ENCODE measurements at regions not wholly inside any gene's neighbourhood (a gene's known extent, or its start where the extent isn't known, plus 50 kb on each side); places are given as distances from the start of the nearest gene placed in this dataset.

- TF ChIP-seq YY1 (IDR thresholded peaks at IDR 0.05; ENCODE audit: low read depth) (no peak), IRF3 (IDR thresholded peaks at IDR 0.05; ENCODE audit: low read depth, low read length) (no peak), RFX5 (IDR thresholded peaks at IDR 0.05; ENCODE audit: low read length) (no peak), POLR2AphosphoS5 (IDR thresholded peaks at IDR 0.05; ENCODE audit: low read depth, low read length) (no peak), ELF1 (IDR thresholded peaks at IDR 0.05) (no peak), PBX3 (IDR thresholded peaks at IDR 0.05) (no peak), MEF2A (IDR thresholded peaks at IDR 0.05; ENCODE audit: borderline replicate concordance, low read depth) (no peak), JUND (IDR thresholded peaks at IDR 0.05) (no peak)
Observed at GRCh38 chr2:188751816-188752215, 222.4 kb upstream of the COL3A1 start (continued).

- TF ChIP-seq ELF1 (IDR thresholded peaks at IDR 0.05) = no peak
- no peak for TF ChIP-seq CTCF (IDR thresholded peaks at IDR 0.05)
- TF ChIP-seq, protein P1, sequence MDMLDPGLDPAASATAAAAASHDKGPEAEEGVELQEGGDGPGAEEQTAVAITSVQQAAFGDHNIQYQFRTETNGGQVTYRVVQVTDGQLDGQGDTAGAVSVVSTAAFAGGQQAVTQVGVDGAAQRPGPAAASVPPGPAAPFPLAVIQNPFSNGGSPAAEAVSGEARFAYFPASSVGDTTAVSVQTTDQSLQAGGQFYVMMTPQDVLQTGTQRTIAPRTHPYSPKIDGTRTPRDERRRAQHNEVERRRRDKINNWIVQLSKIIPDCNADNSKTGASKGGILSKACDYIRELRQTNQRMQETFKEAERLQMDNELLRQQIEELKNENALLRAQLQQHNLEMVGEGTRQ (IDR thresholded peaks at IDR 0.05; ENCODE audit: borderline replicate concordance, low read depth, low read length) = no peak
- no peak for TF ChIP-seq GATA2 (CRISPR knock-in tag; IDR thresholded peaks at IDR 0.05)
- TF ChIP-seq RAD21 (IDR thresholded peaks at IDR 0.05; ENCODE audit: low read length) = no peak
- CTCF ChIA-PET = no interaction called here
- H3K9me3 ChIP-seq = peaks cover 14% of the 10 kb centered on the region
- H3K79me2 ChIP-seq (ENCODE audit: insufficient read depth) = no peaks in the 10 kb centered on the region
- H3F3A ChIP-seq (replicated peaks; ENCODE audit: insufficient read depth) = peaks cover 3% of the 10 kb centered on the region
- no peak overlapping the region for H2AFZ ChIP-seq (ENCODE audit: low read depth)
- no peak overlapping the region for H3K4me3 ChIP-seq (ENCODE audit: low read depth in 2 of 2, low read length in 1 of 2)
- no peaks in the 10 kb centered on the region for H3K9me2 ChIP-seq
- no peak overlapping the region for H3K9ac ChIP-seq
- no peaks in the 10 kb centered on the region for H3K36me3 ChIP-seq (replicated peaks in 1 of 2; ENCODE audit: control insufficient read depth in 1 of 2, insufficient read depth in 2 of 2, low read length in 1 of 2)
- no peak overlapping the region for H3K4me2 ChIP-seq
- no peak overlapping the region for H3K27ac ChIP-seq (ENCODE audit: low read depth in 2 of 2, low read length in 1 of 2)
- no peaks in the 10 kb centered on the region for H3K27me3 ChIP-seq (ENCODE audit: insufficient read depth)
- no peak for DNase-seq
- WGBS (ENCODE audit: low lambda C conversion rate) = 95% methylated on average over 1 of the region's 1 CpG
- POLR2A ChIA-PET = no interaction called here
- no peaks in the 10 kb centered on the region for H3K4me1 ChIP-seq (ENCODE audit: control insufficient read depth in 1 of 2, insufficient read depth in 2 of 2, low read depth in 1 of 2, low read length in 1 of 2)
- no peaks in the 10 kb centered on the region for H4K20me1 ChIP-seq (ENCODE audit: insufficient read depth)
Observed at GRCh38 chr2:188752311-188752710, 221.9 kb upstream of the COL3A1 start.

DNA sequence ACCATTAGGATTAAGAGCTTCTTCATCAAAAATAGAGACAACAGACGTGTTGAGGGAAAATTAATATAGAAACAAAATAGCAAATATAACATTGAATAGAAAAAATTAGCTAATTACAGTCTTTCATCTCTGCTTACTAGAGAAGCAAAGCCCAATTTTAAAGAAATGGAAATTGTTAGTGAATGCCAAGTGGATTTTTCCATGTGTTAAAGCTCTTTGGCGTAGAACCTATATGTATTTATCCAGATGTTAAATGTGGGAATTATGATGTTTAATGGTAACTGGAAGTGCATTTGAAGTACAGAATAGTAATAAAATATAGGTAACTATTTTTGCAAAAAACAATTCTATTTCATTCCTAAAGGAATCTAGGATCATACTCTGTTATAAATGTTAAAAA, 212.0 kb upstream of the COL3A1 start:
- no peaks in the 10 kb centered on the region for H3K27me3 ChIP-seq (ENCODE audit: insufficient read depth)
- H3K79me2 ChIP-seq (ENCODE audit: insufficient read depth) = no peaks in the 10 kb centered on the region
- TF ChIP-seq NRF1 (IDR thresholded peaks at IDR 0.05; ENCODE audit: low read depth, low read length) (no peak), SIN3A (IDR thresholded peaks at IDR 0.05; ENCODE audit: borderline replicate concordance, low read depth, low read length) (no peak), REST (IDR thresholded peaks at IDR 0.05; ENCODE audit: low read depth, low read length) (no peak), EP300 (IDR thresholded peaks at IDR 0.05; ENCODE audit: borderline replicate concordance in 1 of 2, low read depth in 1 of 2, low read length in 1 of 2) (no peak), MXI1 (IDR thresholded peaks at IDR 0.05; ENCODE audit: low read depth, low read length) (no peak), NFIC (IDR thresholded peaks at IDR 0.05; ENCODE audit: borderline replicate concordance) (no peak), MEF2A (IDR thresholded peaks at IDR 0.05; ENCODE audit: borderline replicate concordance, low read depth) (no peak), FOXJ3 (CRISPR knock-in tag; IDR thresholded peaks at IDR 0.05) (no peak)

More for the DNA sequence above, 212.0 kb upstream of the COL3A1 start:
- 90% methylated on average over 2 of the region's 2 CpGs for WGBS (ENCODE audit: low lambda C conversion rate)
- Histone ChIP-seq H3K9me2 (no peaks in the 10 kb centered on the region), H3K4me3 (ENCODE audit: low read depth in 2 of 2, low read length in 1 of 2) (no peak overlapping the region), H3K9ac (no peak overlapping the region), H3K9me3 (peaks cover 13% of the 10 kb centered on the region), H3K27ac (ENCODE audit: low read depth in 2 of 2, low read length in 1 of 2) (no peak overlapping the region), H3K4me1 (ENCODE audit: control insufficient read depth in 1 of 2, insufficient read depth in 2 of 2, low read depth in 1 of 2, low read length in 1 of 2) (no peaks in the 10 kb centered on the region; a peak in 2 of 4 replicates), H2AFZ (ENCODE audit: low read depth) (no peak overlapping the region), H3F3A (replicated peaks; ENCODE audit: insufficient read depth) (peaks cover 15% of the 10 kb centered on the region), H3K4me2 (no peak overlapping the region), H3K36me3 (replicated peaks in 1 of 2; ENCODE audit: control insufficient read depth in 1 of 2, insufficient read depth in 2 of 2, low read length in 1 of 2) (no peaks in the 10 kb centered on the region), H4K20me1 (ENCODE audit: insufficient read depth) (no peaks in the 10 kb centered on the region)
- ChIA-PET POLR2A (no interaction called here), CTCF (no interaction called here)
- no peak for DNase-seq

All from SK-N-SH (cell line).